ENCODE measurements at regions not wholly inside any gene's neighbourhood (a gene's known extent, or its start where the extent isn't known, plus 50 kb on each side); places are given as distances from the start of the nearest gene placed in this dataset.

DNA sequence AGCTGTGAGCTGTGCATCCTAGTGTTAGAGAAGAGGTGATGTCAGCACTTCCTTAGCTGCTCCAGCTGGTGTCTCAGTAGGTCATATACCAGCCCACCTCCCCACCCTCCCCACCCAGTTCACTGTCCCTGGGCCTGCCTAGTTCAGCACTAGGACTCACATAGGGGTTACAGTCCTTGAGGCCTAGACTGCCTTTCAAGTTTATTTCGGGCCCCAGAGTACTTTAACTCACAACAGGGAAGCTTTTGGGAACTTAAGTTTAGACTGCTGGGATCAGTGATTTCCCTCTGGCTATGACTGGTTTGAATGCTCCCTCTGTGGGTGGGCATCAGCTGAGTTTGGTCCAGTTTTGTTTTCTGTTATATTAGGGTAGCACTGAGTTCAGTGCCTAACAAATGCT lies 139.2 kb upstream of the MMS22L start:
- no peak for DNase-seq
- Mint-ChIP-seq H3K4me1 (ENCODE audit: low read depth, unreplicated experiment) (no peaks in the 10 kb centered on the region), H3K27me3 (ENCODE audit: unreplicated experiment) (no peaks in the 10 kb centered on the region), H3K27ac (ENCODE audit: unreplicated experiment) (no peak overlapping the region), H3K4me3 (ENCODE audit: low read depth, unreplicated experiment) (no peak overlapping the region), H3K36me3 (ENCODE audit: insufficient read depth, unreplicated experiment) (no peaks in the 10 kb centered on the region), H3K9me3 (ENCODE audit: low read depth, unreplicated experiment) (peaks cover 2% of the 10 kb centered on the region)
- intact Hi-C loops (cut with micrococcal nuclease; ENCODE audit: unreplicated experiment), result no loop called here
- CTCF ChIA-PET, result no interaction called here
- TF ChIP-seq, protein P1, sequence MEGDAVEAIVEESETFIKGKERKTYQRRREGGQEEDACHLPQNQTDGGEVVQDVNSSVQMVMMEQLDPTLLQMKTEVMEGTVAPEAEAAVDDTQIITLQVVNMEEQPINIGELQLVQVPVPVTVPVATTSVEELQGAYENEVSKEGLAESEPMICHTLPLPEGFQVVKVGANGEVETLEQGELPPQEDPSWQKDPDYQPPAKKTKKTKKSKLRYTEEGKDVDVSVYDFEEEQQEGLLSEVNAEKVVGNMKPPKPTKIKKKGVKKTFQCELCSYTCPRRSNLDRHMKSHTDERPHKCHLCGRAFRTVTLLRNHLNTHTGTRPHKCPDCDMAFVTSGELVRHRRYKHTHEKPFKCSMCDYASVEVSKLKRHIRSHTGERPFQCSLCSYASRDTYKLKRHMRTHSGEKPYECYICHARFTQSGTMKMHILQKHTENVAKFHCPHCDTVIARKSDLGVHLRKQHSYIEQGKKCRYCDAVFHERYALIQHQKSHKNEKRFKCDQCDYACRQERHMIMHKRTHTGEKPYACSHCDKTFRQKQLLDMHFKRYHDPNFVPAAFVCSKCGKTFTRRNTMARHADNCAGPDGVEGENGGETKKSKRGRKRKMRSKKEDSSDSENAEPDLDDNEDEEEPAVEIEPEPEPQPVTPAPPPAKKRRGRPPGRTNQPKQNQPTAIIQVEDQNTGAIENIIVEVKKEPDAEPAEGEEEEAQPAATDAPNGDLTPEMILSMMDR (IDR thresholded peaks at IDR 0.05; ENCODE audit: unreplicated experiment), result no peak
- no TSS peak for BruUV-seq (replicated peaks)

DNA sequence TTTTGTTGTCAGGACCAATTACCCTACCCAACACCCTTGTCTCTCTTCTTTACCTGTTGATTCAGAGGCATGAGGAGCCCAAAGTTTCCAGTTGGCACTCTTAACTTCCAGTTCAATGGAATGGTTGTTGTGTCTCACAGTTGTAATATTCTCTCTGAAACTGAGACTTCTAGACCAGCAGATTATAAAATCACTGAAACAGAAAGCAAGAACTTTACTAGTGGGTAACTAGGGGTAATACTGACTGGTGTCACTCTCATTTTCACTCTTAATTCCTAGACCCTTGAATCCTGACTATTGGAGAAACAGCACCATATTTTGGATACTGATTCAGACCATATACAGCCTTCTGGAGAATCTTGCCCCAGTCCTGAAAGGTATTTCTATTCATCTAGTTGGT lies 140.2 kb upstream of the MMS22L start:
- no peaks in the 10 kb centered on the region for H3K36me3 Mint-ChIP-seq (ENCODE audit: insufficient read depth, unreplicated experiment)
- no peaks in the 10 kb centered on the region for H3K27me3 Mint-ChIP-seq (ENCODE audit: unreplicated experiment)

DNA sequence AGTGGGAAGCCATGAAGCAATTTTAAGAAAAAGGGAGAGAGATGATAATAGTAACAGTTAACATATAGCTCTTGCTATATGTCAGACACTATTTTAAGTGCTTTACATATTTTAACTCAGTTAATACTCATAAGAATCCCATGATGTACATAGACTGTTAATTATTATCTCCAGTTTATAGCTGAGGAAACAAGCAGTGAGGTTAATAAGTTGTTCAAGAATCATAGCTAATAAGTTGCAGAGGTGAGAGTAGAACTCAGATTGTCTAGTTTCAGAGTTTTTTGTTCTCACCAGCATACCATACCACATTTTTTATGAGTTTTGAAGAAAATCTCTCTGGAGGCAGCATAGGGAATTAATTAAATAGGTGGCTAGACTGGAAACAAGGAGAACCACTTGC lies 144.6 kb upstream of the MMS22L start:
- no TSS peak for BruUV-seq (replicated peaks)
- intact Hi-C loops (cut with micrococcal nuclease; ENCODE audit: unreplicated experiment), result no loop called here
- Mint-ChIP-seq H3K36me3 (ENCODE audit: insufficient read depth, unreplicated experiment) (no peaks in the 10 kb centered on the region), H3K27me3 (ENCODE audit: unreplicated experiment) (no peaks in the 10 kb centered on the region), H3K4me3 (ENCODE audit: low read depth, unreplicated experiment) (no peak overlapping the region), H3K27ac (ENCODE audit: unreplicated experiment) (no peak overlapping the region), H3K9me3 (ENCODE audit: low read depth, unreplicated experiment) (peaks cover 2% of the 10 kb centered on the region), H3K4me1 (ENCODE audit: low read depth, unreplicated experiment) (no peaks in the 10 kb centered on the region)
- DNase-seq, result no peak
- CTCF ChIA-PET, result no interaction called here
- TF ChIP-seq, protein P1 (IDR thresholded peaks at IDR 0.05; ENCODE audit: unreplicated experiment), result no peak

More for the DNA sequence above, 140.2 kb upstream of the MMS22L start:
- no peak overlapping the region for H3K4me3 Mint-ChIP-seq (ENCODE audit: low read depth, unreplicated experiment)
- H3K4me1 Mint-ChIP-seq (ENCODE audit: low read depth, unreplicated experiment), result no peaks in the 10 kb centered on the region
- intact Hi-C loops (cut with micrococcal nuclease; ENCODE audit: unreplicated experiment), result no loop called here
- no peak overlapping the region for H3K27ac Mint-ChIP-seq (ENCODE audit: unreplicated experiment)
- no peak for DNase-seq
- CTCF ChIA-PET, result no interaction called here
- TF ChIP-seq, protein P1 (IDR thresholded peaks at IDR 0.05; ENCODE audit: unreplicated experiment), result no peak
- BruUV-seq (replicated peaks), result no TSS peak
- H3K9me3 Mint-ChIP-seq (ENCODE audit: low read depth, unreplicated experiment), result peaks cover 2% of the 10 kb centered on the region

- CTCF ChIA-PET, result interaction anchor here (0.6 to 1.3 kb wide), 2 partner anchors 84 to 247 kb away, joined by 3 to 6 read pairs; no protein-coding TSS in a partner anchor
- Mint-ChIP-seq H3K36me3 (ENCODE audit: insufficient read depth, unreplicated experiment) (no peaks in the 10 kb centered on the region), H3K27ac (ENCODE audit: unreplicated experiment) (no peak overlapping the region), H3K4me3 (ENCODE audit: low read depth, unreplicated experiment) (no peak overlapping the region), H3K4me1 (ENCODE audit: low read depth, unreplicated experiment) (no peaks in the 10 kb centered on the region), H3K9me3 (ENCODE audit: low read depth, unreplicated experiment) (no peaks in the 10 kb centered on the region), H3K27me3 (ENCODE audit: unreplicated experiment) (peaks cover 22% of the 10 kb centered on the region)
- no peak for DNase-seq
- intact Hi-C loops (cut with micrococcal nuclease; ENCODE audit: unreplicated experiment), result no loop called here
- no TSS peak for BruUV-seq (replicated peaks)
- TF ChIP-seq, protein P1 (IDR thresholded peaks at IDR 0.05; ENCODE audit: unreplicated experiment), result peak; percentile 46
These were observed 154.1 kb upstream of the MMS22L start for GRCh38 chr6:97437087-97437486.

Measured in Calu3 (cell line).